G401 (cell line): ENCODE measurements at regions not wholly inside any gene's neighbourhood (a gene's known extent, or its start where the extent isn't known, plus 50 kb on each side); places are given as distances from the start of the nearest gene placed in this dataset.

Experiments used
- DNase-seq: peaks from one replicate; pipeline ENCODE4 v3.0.0-alpha.2; 2015; ENCODE audit warnings: low spot score
- in situ Hi-C: cut with HindIII; loops from 2 replicates; pipeline ENCODE4 v1.10.0; 2016; ENCODE audit warnings: low sequenced_read_pairs, mixed read lengths

DNA sequence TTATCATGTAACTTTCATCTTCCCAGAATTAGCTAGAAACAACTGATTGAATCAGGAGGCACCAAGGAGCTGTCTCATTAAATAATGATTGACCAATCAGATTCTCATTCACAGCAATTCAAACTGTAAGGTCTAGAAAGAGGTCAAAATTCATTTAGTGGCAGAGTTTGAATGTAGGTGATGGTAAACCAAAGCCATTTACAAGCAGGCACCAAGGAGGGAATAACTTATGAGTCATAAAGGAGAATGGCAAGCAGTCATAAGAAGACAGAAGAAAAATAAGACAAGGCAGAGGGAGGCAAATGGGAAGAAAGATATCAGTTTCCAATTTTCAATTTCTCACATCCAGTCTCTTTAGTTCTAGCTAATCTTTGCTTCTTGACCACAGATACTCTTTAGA is 52.9 kb upstream of the DEFB112 start:
- in situ Hi-C loops, result no loop called here
- DNase-seq, result no peak

DNA sequence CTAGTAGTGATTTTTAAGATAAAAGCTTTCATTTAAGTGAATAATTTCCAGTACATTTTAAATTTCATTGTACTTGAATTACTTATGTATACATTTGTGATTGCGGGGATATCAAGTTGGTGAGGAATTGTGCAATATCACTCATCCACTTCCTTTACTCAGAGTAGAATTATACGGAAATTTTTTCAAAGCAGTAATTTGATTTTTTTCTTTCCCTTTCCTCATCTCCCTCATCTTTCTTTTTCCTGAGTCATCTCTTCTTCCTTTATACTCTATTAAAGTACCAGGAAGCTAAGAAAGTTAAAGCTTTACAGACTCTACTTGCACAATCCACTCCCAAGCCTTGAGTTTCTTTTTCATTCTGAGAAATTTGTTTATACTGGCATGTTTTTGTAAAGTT is 60.9 kb upstream of the DEFB112 start:
- DNase-seq, result no peak
- in situ Hi-C loops, result no loop called here

DNA sequence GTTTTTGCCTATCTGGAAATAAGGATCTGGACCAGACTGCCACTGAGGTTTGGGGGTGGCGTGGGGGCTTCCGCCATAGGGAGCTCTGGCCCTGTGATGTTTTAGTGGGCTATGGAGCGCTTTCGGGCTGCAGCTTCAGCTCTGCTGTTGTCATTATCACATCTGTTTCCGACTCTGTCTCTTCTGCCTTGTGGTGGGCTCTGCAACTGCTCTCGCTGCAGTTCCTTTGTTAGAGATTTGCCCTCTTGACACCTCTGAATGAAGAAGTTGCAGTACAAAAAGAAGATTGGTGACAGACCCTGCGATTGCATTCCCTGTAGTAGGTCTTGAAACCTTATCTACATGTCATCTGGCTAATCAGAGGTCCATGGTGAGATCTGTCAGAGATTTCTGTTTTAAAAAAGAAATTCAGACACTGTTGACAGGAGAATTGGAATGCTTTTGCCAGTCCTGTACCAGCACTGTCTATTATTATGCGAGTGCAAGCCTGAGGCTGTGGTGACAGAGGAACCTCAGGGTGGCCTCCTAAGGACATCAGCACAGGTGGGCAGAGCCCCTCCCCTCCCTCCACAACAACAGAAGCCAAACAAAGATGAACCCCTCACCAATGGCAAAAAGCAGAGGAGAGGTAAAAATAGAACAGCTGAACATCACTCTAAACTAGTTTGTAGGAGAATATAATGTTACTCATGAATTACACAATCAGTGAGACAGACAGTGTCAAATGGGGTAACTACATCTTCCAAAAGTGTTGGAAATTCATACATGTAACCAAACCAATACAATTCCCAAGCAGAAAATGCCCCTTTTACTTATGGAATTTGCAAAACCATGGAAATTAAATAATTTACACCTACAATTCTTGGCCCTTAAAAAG is 63.5 kb upstream of the DEFB112 start:
- in situ Hi-C loops, result no loop called here
- DNase-seq, result no peak

DNA sequence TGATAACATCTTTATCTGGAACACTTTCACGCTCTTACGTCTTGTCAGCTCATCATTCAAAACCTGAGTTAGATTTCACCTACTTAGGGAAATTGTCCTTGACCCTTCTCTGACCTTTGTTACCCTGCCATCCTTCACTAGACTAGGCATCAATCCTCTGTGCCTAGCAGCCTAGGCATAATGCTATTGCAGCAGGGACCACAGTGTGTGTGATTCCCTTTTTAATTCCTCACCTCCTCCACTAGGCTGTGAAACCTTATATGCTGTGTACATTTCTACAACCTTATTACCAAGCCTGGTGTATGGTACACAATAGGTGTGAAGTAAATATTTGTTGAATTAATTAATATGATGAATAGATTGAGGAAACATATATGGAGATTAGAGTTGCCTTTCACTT is 66.7 kb upstream of the DEFB112 start:
- no peak for DNase-seq
- in situ Hi-C loops, result no loop called here

DNA sequence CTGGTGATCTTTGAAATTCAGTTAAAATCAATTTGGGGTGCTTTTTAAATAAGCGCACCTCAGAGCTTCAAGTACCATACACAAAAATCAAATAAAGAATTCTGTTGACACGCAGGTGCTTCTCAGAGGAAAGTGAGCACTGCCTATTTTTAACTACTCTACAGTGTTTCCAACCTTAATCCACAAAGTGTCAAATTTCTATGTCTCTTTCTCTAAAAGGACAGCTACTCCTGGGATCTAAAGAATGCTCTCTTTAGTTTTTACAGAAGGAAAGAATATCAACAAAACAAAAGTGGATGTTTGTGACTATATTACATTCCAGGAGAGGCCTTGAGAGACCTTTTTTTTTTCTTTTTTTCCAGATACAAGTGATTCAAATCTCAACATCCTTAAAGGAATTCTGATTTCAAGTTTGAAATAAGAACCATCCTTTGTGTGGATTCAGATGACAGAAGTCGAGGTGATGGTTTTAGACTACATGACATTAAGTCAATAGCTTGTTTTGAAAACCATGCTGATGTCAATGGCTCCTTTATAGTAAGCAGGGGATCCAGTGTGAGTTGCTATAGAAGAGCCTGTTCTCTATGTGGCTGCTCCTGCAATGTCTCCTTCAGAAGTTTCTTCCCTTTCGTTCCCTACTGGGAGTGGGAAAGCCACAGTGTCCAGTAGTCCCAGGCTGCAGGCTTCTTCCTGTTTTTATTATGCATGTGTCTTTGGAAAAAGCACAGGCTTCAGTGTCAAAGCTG is 67.2 kb upstream of the DEFB112 start:
- no peak for DNase-seq
- in situ Hi-C loops, result no loop called here

DNA sequence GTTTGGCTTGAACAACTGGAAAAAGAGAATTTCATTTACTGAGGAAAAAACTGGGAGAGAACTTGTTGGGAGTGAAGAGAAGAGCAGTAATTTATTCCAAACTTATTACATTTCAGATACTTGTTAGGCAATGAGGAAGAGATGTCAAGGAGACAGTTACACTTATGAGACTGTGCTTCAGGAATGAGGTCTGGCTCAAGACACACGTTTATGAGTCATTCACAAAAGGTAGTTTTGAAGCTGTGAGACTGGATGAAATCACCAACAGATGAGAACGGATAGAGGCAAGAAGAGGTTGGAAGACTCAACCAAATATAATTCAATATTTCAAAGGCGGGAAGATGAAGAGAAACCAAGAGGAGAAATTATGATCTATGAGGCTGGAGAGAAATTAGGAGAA is 70.6 kb upstream of the DEFB112 start:
- in situ Hi-C loops, result no loop called here
- no peak for DNase-seq

DNA sequence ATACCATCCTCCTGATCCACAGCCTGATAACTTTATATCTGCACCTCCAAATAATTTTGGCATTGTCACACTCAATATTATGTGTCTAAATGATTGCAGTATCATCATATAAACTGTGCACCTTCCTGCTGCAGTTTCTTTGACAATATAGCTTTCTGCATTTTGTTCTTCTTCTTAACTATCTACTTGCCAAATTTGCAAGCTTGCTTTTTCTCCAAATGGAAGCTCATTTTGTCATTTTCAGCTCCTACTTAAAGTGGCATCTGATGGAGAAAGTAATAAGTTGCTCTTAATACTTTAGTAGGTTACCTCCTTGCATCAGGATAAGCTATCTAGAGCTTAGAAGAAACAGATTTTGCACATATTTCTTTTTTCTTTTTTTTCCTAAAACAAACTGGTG is 74.0 kb upstream of the DEFB112 start:
- in situ Hi-C loops, result no loop called here
- DNase-seq, result no peak

DNA sequence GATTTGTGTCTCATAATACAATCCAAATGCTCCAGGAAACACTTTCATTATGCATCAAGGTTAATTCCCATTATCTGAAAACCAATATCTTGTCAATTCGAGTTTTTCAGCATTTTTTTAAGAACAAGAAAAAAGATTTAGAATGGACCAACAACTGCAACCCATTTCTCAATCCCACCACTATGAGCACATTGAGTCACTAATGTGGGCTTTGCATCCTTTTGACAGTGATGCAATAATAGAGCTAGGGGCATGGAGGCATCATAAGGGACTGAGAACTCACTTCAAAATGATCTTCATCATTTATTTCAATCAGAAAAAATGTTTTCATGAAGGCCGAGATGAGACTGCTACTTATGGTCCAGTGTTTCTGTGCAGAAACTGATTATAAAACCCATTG is 74.8 kb upstream of the DEFB112 start:
- in situ Hi-C loops, result no loop called here
- no peak for DNase-seq

DNA sequence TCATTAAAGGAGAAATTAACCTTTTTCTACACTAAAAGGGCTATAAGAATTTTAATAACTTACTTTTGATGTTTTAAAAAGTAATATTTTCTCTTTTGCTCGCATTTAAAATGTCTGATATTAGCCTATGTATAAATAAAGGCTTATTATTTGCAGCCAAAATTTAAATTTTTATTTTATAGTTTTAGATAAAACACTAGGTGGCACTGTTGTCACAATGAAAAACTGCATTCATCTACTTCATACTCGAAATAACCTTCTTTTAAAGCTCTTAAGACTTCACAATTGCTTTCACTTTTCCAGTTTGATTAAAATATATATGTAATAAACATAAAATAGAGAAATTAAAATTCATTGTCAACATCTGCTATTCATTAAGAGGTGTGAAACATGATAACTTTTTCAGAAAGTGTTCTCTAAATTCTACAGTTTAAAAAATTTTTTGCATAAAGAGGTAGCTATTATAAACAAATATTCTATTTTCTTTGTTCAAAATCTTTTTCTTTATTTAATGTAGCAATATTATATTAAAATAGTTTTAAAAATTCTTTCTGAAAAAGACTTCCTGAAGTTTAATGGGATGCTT is 78.8 kb upstream of the DEFB112 start:
- DNase-seq, result peak; percentile 22
- in situ Hi-C loops, result no loop called here

DNA sequence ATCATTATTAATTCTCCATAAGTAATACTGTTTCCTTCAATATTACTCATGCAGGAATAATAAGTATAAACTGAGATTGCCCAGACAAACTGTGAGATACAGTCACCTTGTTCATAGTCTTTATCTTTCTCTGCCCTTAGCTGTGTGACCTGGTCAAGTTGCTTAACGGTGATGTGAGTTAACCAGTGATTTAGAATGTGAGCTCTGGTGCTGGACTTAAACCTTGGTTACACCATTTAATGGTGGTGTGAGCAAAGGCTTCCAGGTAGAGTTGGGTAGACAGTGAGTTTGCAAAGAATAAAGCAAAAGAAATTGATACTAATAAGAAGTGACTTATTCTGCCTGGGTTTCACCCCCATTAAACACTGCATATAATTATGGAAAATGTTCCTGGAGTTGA is 86.2 kb upstream of the DEFB112 start:
- no peak for DNase-seq
- in situ Hi-C loops, result no loop called here

DNA sequence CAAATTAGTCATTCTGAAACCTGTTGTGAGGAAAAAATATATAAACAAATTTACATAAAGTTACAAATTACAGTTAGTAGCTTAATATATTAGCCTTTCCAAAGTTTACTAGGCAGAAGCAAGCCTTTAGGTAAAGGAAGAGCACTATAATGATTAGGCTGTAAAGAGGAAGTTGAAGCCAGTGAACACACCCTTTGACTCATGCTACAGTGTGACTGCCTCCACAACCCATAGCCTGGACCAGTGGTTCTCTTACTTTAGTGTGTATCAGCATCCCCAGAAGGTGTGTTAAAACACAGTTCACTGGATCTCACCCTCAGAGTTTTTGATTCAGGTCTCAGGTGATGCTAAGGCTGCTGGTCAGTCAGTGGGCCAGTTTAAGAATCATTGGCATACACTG is 91.4 kb upstream of the DEFB112 start:
- DNase-seq, result no peak
- in situ Hi-C loops, result no loop called here

DNA sequence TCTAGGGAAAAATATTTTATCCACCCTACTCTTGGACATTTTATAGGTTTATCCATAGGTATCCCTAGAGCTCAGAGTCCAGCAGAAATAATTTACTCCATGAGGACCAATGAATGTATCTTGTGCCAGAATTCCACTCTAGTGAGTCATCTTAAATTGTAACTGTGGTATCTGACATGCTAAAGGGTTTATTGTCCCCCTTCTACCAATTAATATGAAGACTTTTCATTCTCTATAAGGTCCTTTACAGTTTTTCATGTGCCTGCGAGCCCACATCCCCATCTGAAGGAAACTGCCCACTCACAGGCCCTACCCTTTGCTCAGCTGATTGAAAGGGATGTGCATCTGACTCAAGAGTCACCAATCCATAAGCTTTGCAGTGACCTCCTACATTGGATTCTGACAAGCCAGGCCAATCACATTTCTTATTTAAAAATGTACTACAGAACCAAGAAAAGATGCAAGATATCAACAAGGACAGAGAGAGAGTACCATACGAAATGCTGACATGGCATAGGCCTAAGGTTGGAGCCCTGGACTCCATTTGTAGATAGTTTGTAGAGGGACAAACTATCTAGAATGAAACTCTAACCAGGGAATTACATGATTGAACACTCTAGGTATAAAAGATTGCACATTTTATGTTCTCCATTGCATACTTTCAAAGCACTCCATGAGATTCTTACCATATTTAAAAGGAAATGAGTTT is 93.4 kb upstream of the DEFB112 start:
- DNase-seq, result no peak
- in situ Hi-C loops, result no loop called here

DNA sequence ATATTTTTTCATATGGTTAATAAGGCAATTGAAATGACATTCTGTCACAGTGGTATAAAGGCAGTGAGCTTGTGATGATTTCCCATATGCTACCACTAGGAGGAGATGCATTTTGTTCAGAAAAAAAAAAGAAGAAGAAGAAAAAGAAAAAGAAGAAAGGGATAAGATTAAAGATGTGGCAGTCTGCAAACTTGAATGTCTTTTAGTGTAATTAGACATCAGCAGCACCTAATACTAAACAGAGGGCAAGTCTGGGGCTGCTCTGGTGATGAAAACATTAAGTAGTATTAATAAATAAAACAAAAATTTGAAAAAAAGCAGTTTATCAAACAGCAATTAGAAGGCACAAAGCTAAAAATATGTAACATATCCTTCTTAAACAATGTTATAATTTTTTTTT is 95.4 kb upstream of the DEFB112 start:
- in situ Hi-C loops, result no loop called here
- DNase-seq, result no peak

DNA sequence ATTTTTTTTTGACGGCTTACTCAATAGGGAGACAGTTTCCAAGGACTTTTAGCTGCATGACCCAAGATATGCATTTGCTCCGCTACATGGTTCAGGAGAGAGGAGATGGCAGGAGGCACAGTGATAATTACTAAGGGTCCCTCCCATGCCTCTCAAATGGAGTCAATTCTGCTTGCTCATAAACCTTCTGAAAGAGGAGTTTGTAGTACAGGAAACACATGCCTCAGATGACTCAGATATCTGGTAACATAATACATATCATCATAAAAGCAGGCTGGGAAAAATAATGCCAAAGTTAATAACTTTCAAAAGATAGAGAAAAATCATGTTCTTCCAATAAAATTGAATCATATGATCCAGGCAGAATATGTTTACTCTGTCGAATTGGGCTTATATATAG is 97.6 kb upstream of the DEFB112 start:
- DNase-seq, result no peak
- in situ Hi-C loops, result no loop called here

DNA sequence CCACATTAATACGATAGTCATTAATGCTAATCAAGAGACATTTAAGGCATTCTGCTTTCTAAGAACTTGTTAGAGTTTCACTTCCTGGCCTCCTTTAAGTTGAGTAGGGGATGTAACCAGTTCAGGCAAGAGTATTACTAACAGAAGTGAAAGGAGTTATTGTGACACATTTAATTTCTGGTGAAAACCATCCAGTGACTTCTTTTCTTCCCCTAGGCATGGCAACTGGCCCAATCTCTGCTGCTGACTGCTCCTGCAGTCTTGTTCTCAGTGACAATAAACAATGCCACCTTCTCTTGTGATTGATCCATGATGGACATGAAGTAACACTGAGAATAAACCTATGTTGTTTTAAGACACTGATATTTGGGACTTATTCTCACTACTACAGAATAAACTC is 130.9 kb upstream of the DEFB112 start:
- no peak for DNase-seq
- in situ Hi-C loops, result no loop called here

DNA sequence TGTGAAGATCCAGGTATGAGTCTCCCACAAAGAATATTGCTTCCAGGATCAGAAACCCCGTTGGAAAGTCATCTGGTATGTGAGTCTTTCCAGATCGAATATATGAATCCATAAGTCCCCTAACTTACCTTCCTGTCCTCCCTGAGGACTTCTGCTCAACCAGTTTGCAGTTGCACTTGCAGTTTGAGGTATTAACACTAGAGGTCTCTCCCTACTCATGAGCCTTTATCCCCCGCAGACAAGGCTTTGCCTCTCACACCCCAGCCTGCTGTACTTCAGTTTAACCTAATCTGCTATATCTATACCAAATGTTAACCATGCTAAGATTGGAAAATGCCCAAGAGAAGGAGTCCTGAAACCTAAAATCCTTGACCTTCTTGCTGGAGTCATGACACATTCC is 135.3 kb upstream of the DEFB112 start:
- in situ Hi-C loops, result no loop called here
- DNase-seq, result no peak

DNA sequence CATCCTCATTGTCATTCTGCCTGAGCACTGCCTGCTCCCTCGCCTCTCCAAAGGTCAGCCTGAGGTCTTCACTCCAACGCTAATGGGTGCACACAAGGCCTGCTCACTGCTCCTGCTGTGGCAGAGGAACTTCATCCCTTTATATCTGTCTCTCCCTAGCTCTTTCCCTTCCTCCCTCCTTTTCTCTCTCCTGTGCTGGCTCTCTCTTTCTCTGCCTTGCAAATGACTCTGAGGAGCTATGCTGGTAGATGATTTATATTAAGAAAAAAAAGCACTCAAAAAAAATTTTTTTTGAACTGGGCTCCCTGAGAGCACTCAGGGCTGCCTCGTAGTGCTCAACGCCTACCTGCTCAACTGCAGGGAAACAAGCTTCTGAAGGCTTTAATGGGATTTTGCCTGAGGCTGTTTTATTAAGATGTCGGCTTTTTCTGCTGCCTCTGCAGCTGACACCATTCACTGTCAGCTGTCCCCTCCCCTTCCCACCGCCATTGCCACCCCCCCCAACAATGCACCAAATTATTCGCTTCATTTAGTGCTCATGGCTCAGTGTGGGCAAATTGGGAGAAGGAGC is 137.7 kb upstream of the DEFB112 start:
- DNase-seq, result no peak
- in situ Hi-C loops, result no loop called here

DNA sequence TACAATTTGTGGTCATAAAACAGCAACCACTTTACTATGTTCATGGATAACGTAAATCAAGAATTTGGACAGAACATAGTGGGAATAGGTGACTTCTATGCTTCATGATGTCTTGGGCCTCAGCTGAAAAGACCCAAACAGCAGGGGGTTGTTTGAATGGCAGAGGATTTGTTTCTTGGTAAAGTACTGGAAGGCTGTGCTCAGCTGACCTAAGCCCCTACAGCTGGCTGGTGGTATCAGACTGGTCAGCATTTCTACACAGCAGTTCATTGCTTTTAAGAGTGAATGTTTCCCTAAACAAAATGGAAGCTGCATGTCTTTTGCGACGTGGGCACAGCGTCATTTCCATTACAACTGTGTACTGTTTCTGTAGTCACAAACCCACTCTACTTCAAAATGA is 148.5 kb upstream of the DEFB112 start:
- DNase-seq, result no peak
- in situ Hi-C loops, result no loop called here

DNA sequence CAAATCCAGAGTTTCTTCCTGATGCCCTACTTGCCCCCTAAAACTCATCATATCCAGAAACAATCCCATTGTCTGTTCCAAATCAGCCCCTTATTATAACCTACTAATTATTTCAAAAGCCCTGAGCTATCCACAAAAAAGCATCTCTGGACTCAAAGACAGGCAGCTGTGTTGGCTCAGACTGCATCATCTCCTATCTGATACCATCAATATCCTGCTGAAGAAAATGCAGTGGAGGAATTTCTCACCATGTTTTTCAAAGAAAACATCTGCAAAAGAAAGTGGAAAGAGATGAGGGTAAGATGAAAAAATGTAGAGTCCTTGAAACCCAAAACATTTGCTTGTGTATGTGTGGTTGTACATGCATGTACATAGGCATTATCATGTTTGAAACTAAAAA is 153.0 kb upstream of the DEFB112 start:
- no peak for DNase-seq
- in situ Hi-C loops, result no loop called here

DNA sequence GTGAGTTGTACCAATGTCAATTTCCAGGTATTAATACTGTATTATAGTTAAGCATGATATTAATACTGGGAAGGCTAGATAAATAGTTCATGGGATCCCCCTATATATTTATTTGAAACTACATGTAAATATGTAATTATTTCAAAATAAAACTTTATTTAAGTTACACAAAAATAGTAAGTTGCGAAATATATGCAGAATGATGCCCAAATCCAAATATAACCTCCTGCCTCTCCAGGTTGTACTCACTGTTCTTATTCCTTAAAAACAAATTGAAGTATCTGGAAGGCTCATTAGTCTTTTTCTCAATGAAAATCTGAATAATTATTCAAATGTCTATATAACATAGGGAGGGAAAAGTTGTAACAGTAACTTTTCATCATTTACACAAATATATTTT is 161.9 kb upstream of the DEFB112 start:
- in situ Hi-C loops, result no loop called here
- DNase-seq, result no peak
